NCI-H2196 treated with DMSO at 0.1 percent for 48 hours (cell line): ENCODE measurements at regions not wholly inside any gene's neighbourhood (a gene's known extent, or its start where the extent isn't known, plus 50 kb on each side); places are given as distances from the start of the nearest gene placed in this dataset.
"Not testable (repeated sequence)": the region's sequence is repeated elsewhere in the genome, so short reads cannot be mapped to it uniquely, and the experiment has no call there.

ENCODE experiments used
- DNase-seq: peaks from one replicate; lab custom pipeline; 2025; ENCODE audit not compliant: unreplicated experiment; lab: John Stamatoyannopoulos, UW

DNA sequence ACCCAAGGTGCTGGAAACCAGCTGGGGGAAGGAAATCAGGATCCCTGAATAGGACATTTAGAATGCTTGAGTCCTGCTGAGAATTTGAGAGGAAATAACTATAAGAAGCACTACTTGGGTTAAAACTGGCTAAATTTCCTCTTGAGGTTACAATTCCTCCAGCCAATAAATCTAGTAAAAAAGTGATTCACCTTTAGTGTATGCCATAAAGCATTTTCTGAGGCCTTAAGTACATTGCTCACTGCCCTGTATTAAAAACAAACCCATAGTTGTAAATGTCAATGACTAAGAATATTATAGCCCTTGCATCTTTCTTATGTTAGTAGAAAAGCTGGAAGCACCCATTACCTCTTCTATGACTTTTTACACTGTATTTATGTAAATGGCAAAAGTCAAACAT, 634.7 kb upstream of the ARRDC3 start:
- DNase-seq: no peak

DNA sequence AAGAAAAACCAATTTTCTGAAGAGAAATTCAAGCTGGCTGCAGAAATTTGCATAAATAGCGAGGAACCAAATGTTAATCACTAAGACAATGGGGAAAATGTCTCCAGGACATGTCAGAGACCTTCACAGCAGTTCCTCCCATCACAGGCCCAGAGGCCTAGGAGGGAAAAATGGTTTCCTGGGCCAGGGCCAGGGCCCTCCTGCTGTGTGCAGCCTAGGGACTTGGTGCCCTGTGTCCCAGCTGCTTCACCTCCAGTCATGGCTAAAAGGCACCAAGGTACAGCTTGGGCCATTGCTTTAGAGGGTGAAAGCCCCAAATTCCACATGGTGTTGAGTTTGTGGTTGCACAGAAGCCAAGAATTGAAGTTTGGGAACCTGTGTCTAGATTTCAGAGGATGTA, 628.7 kb upstream of the ARRDC3 start:
- DNase-seq: not testable (repeated sequence)

DNA sequence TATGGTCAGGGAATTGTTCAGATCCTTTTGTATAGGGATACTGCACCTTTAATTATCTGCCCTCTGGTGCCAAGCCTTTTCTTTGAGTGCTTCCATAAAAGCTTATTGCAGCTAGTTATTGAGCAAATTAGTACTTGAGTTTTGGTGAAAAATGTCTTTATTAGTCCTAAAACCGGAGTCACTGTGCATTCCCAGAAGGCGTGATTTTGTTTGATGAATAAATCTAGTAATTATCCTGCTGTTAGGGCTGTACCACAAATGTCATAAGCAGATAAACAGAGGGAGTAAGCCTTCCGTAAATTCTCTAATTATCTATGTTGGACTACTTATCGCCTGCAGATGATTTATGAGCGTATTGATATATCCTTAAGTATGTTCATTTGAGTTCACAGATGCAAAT, 620.7 kb upstream of the ARRDC3 start:
- DNase-seq: no peak

DNA sequence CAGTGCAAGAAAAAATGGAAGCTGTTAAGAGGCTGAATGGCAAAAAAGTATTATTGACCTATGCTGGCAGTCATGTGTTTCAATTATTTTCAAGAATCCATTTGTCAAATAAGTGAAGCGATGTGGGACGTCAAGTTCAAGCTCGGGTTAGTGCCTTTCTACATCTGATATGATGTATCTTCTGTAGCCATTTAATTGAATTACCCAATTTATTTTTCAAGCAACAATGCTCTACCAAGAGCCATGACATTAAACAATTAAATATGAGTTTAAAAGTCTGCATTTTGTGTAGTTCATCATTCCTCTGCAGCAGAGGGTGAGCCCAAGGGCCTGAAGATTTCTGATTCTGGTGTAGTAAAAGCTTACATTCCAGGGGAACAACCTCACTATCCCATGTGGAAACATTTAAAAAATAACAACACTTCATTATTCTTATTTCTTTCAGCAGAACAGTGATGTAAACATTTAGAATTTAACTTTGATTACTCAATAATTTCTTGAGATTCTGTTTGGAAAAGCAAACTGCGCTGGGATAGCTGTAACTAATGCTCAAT, 619.7 kb upstream of the ARRDC3 start:
- DNase-seq: no peak

DNA sequence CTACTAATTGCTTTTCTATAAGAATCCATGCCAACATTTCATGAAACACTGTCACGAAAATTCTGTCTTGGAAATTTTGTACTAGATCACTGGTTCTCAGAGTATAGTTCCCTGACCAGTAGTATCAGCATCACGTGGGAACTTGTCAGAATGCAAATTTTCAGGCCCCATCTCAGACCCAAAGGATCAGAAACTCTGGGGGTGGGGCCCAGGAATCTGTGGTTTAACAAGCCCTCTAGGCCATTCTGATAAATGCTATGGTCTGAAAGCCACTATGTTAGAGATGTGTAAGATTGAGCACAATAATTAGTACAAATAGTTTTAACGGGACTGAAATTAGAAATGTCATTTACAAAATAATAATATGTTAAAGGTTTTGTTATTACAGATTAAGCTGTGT, 615.7 kb upstream of the ARRDC3 start:
- no peak for DNase-seq

DNA sequence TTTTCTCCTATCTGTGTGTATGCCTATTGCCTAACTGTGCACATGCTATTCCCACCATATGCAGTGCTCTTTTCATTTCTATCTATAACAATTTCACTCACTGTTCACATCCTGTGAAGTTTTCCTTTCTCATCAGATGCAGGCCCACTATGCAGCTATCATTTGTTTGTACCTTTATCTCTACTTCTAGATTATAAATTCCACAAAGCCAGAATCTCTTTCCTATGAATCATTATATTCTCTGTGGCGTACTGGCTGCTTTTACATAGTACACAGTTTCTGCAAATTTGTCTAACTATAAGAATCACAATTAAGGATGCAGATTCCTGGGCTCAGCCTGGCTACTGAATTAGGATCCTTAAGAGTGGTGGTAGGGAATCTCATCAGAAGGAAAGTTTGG, 600.8 kb upstream of the ARRDC3 start:
- DNase-seq: no peak

DNA sequence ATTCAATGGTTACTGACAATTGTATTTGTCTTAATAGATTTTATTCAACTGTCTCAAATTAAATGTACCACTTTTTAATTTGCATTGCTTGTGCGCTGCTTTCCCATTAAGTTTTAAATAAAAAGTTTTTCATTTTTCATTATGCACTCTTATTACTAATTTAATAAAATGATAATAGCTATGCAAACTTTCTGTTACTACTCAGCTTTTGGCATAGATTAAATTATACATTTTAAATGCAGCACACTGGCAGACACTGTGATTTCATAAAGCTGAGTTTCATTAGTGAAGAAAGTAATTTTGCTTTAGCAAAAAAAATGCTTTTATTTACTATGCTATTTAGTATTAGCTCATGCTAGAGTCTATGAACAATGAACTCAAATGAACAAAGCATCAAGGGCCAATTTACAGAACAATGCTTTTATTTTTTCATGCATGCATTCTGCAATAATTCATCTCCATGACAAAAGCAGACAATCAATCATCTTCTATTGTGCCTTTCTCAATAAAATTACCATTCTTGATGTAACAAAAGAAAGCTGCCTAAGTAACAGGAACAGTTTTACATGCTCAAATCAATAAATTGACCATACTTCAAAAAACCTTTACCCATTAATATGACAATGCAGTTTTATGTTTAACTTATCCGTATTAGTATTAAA, 595.2 kb upstream of the ARRDC3 start:
- DNase-seq: no peak

DNA sequence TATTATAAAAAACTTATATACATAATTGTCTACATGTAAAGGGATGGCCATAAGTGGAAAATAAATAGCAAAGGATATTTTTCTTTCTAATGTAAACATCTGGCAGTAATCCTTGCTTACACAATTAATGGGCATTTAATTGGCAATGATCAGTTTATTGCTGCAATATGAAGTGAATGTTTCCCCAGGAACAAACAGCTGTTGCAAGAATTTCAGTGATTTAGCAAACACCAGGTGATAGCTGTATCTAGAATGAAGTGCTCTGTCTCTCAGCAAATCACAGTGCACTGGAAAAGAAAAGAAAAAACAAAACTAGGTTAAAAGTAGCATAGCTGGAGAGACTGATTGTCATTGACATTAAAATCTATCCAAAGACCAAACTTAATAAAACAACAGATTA, 594.5 kb upstream of the ARRDC3 start:
- DNase-seq: no peak

DNA sequence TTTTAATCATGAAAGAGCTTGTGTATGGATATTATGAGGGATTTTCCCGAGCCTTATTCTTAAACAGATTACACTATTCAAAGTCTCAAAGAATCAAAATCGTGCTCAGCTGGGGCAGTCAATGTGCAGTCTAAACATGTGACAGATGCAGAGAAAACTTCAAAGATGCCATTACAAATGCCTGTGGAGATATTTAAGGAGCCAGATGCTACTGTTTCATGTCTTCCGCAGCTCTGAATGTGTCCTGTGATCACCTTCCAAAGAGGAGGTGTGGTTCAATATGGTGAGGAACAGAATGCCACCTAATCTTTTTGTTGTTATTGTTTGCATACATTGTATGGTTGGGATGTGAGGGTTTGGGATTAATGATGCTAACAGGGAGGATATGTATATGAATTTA, 593.3 kb upstream of the ARRDC3 start:
- DNase-seq: no peak

DNA sequence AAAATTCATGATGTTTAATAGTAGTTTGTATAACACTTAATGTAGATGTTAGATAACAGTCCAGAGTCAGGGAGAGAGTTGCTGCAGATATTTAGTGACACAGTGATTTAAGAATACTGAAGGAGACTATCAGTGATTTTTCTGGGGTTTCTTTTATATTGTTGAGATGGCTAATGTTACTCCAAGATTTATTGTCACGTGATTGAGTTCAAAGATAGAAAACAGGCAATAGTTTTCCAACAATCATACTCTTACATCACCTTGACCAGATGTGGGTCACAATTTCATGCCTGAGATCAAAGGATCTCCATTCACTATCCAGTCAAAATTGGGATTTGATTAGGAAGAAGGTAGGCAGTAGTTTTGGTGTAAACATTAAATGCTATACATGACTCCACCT, 580.0 kb upstream of the ARRDC3 start:
- DNase-seq: no peak

DNA sequence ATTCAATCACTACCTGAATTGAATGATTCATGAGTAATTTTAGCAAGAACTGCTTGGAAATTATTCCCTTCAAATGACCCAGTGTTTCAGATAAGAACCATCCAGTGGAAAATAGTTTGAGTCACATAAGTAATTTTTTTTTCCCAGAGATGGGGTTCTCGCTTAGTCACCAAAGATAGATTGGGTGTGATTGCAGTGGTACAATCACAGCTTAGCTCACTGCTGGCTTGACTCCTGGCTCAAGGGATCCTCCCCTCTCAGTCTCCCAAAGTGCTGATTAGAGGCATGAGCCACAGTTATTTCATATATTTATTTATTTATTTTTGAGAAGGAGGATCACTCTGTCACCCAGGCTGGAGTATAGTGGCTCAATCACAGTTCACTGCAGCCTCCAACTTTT, 574.5 kb upstream of the ARRDC3 start:
- DNase-seq: no peak

DNA sequence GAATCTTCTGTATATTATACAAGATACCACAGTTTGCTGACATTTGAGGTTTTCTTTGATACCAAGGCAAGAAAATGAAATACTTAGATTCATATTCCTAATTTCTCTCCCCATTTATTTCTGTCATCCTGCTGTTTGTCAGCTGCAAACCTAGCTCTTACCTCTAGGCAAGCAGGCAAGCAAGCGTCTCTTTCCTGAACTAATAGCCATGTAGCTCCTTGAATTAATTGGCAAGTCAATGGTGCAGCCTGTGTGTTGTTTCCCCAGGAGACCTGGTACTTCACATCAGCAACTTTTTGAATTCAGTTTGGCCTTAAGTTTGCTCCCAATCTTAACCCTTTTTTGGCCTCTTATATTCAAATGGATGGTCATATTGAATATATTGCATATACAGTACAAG, 573.6 kb upstream of the ARRDC3 start:
- DNase-seq: no peak

DNA sequence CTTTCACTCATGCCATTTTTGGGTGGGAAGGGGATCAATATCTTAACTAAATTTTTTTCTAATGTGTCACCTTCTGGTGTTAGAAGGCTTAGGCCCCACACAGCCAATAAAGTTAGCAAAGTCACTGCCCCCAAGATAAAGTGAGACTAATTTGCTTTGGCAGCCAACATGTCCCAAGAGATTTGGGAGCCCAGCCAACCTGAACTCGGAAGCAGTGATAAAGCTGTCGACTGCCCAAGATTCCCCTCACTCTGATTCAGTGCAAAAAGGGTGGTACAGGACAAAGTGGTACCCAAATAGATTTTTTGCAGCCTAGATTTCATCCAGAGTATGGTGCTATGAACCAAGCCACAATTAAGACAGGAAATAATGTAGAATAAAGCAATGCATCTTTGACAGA, 572.5 kb upstream of the ARRDC3 start:
- DNase-seq: no peak

DNA sequence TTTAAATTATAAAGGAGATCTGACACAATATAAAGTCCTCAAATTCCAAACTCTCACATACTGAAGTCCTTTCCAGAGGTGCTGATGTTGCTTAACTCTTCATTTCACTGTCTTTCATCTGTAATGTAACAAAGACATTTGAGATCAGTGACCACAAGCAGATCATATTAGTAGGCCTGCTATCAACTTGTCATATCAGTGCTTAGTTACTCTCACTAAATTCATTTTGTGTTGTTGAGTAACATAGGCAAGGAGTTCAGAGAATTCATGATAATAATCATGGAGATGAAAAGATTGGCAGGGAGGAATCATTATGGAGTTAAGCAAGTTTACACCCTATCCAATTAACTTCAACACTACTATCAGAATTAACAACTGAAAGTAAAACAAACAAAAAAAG, 571.0 kb upstream of the ARRDC3 start:
- no peak for DNase-seq

DNA sequence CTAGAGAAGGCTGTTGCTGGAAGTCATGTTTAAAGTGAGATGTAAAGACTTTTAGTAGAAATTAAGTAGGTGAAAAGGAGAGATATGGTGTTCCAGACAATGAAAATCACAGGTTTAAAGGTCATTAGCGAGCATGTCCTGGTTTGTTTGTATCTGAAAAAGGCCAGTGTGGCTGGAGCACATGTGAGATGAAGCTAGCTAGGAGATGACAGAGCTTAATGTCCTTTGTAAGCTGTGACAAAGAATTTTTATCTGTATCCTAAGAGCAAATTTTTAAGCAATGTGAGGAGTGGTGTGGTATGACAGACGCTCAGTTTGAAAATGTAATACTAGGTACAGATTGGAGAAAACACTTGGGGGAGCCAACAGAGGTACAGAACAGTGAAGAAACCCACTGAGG, 567.2 kb upstream of the ARRDC3 start:
- DNase-seq: no peak

DNA sequence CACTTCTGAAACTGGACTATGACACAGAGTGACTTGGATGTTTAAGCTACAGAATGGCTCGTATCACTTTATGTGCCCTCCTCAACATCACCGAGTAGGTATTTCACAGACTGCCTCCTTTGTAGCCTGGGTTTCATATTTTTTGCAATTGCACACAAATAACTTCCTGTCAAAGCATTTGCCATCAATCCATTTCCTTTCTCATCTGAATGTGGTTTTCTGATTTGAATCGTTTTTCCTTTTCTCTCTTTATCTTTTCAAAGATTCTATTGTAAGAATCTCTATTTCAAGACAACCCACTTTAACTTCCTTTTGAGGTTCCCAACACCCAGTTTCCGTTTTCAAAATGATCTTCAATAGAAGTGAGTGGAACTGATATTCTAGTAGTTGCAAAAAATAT, 563.8 kb upstream of the ARRDC3 start:
- DNase-seq: no peak

DNA sequence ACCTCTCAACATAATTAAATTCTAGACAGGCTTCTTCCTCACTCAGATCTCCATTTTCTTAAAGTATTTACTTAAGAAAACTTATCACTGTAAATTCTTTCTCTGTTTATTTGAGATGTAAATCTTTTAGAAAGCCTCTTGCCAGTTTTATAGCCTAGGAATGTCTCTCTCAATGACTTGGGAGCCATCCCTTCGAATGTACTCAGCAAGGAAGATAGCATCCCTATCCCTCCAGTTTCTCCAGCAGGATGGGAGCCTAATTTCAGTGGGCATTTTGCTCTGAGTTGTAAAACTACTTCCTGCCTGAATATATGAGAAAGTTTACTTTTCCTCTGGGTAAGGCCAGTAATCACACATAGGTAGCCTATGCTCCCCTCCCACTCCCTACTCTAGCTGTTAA, 558.5 kb upstream of the ARRDC3 start:
- DNase-seq: no peak

DNA sequence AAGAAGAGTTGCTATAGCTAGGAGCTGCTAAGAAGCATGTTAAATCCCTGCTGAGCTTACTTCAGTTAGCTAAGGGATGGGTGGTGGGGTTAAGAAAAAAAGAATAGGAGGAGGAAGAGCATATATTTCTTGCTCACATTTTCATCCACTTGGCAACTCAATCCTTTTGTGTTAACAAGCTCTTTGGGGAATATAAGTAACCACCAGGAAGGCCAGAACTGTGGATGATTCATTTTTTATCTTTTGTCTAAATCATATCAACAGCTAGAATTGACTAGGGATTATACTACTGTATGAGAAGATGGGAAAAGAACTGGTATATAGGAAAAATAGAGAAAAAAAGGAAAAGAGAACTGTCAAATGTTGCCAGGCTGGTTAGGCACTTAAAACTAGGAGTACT, 555.3 kb upstream of the ARRDC3 start:
- no peak for DNase-seq

DNA sequence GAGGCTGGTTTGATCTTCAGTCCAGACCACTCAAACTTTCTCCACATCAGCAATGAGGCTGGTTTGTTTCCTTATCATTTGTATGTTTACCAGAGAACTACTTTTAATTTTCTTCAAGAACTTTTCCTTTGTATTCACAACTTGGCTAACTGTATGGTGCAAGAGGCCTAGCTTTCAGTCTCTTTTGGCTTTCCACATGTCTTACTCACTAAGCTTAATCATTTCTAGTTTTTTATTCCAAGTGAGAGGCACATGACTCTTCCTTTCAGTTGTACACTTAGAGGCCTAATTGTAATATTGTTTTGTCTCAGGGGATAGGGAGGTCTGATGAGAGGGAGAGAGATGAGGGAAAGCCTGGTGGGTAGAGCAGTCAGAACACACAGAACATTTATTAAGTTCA, 554.0 kb upstream of the ARRDC3 start:
- no peak for DNase-seq

DNA sequence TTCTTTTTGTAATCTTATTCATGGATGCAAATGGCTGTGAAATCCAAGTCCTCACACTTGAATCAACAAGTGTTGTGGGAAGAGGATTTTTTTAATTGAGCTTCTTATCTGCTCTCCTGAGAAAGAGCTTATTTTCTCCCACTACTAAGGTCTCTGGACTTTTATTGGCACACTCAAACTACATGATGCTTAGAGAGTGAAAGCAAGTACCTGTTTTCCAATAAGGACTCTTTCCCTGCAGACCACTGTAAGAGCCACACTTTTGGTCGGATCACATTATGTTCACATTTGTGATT, 546.4 kb upstream of the ARRDC3 start:
- no peak for DNase-seq

DNA sequence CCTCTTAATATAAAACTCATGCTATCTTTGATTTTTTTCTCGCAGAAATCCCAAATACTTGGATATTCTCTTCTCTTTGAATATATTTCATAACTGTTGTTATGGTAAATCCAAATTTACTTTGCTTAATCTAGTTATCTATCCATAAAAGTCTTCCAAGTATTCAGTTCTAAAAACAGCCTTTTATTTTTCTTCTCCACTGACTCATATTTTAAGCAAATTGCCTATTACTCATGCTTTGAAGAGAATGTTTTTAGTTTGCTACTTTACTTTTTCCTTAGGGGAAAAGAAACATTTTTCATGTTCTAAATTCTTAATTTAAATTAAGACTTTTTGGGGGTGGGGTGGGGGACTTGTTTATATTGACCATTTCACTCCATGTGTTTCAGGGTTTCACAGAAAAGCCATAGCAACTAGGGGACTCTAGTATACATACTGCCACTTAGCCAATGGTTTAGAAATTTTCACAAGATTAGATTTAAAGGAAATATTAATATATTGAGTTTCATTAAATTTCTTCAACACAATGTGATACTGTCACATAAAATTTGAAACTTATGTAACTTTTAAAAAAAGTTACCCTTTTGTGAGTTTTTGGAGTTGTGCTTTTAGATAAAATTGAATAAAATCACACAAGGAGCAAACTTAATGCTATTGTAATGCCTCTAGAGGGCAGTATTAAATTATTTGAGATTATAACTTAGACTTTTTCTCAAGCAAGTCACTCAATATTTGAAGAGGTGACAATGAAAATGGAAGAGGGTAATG, 545.8 kb upstream of the ARRDC3 start:
- no peak for DNase-seq

DNA sequence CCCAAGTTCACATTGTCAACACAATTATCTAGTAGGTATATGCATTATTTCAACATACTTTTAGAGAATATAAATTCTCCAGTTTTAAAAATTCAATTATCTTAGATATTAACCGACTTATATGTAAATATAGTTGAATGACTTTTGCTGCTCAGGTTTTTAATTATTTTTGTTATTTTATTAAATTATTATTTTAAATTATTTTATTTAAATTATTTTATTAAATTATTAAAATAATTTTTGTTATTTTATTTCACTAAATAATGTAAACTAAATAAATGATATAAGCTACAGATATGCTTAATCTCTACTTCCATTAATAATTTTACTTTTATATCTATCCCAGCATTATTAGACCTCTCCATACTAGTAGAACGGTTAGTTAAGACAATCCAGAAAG, 544.3 kb upstream of the ARRDC3 start:
- no peak for DNase-seq

DNA sequence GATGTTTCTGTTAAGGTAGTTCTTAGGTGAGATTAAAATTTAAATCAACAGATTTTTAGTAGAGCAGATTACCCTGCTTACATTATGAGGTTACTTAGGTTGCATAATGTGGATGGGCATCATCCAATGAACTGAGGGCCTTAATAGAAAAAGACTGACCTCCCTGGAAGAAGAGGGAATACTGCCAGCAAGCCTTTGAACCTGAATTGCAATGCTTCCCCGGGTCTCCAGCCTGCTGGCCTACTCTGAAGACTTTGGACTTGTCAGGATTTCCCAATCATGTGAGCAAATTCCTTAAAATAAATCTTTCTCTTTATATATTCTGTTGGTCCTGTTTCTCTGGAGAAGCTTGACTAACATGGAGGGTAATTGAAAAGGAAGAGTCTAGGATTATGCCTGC, 542.1 kb upstream of the ARRDC3 start:
- no peak for DNase-seq
